GM03348 (cell line): ENCODE measurements at regions not wholly inside any gene's neighbourhood (a gene's known extent, or its start where the extent isn't known, plus 50 kb on each side); places are given as distances from the start of the nearest gene placed in this dataset.

Experiments
- DNase-seq: peaks from one replicate; pipeline ENCODE4 v3.0.0; 2012; ENCODE audit warnings: low spot score

DNA sequence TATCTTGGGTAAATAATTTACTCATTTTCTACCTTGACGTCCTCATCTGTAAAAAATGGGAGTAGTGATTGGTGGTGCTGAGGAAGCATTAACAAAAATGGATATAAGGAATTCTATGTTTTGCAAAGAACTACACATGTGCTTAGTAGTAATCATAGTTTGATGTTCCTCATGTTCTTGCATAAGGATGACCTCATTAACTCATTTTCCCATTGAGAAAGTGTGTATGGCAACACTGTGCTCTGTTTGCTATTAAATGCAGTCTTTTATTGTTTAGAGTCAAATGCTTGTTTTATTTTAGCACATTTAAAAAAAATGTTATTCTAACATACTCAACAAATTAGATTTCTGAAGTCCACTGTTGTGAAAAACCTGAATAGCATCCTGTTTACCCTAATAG, 211.2 kb upstream of the RSPO3 start:
- DNase-seq: no peak

DNA sequence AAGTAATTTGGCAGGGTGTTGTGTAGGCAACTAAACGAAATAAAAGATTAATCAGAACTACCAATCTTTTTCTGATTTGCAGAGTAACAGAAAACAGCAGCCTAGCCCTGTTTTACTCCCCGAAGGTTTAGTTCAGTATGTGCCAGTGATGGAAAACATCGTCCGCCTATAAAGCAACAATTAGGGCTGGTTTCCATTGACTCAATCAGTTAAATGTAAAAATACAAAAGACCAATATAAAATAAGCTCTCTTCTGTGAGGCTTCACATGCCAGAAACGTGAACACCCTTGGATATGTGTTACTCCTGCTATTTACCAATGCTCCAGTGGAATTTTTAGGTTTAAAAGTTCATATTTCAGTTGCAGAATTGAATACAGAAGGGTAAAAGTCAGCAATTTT, 210.5 kb upstream of the RSPO3 start:
- no peak for DNase-seq

DNA sequence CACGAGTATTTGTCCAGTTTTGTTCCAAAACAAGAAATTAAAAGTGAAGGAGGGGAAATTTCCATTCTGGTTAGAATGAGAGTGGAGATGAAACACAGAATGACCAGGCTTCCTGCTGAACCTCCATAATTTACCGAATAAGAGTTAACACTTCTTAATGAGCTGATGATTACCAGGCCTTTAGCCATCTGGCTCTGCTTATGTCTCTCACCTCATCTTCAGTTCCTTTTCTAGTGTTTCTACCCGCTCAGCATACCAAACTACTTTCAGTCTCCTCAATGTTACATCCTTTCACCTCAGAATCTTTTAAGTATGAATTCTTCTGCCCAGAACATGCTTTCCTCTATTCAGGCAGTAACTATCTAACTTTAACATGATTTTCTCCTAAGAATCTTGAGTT, 209.0 kb upstream of the RSPO3 start:
- DNase-seq: no peak

DNA sequence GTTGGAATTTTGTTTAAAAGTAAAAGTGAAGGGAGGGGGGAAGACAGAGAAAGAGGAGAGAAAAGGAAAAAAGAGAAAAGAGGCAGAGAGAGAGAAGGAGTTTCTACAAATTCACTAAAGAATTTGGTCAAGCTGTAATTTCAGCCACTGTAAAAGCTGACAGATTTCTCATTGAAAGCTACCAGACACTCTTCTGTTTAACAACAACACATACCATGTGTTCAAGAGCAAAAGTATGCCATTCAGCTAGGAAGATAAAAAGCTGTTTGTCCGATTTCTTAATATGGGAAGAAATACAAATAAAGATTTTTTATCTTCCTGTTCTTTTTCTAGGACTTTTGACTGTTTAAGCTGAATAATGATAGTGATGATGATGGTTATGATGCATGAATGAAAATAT, 204.8 kb upstream of the RSPO3 start:
- DNase-seq: no peak

DNA sequence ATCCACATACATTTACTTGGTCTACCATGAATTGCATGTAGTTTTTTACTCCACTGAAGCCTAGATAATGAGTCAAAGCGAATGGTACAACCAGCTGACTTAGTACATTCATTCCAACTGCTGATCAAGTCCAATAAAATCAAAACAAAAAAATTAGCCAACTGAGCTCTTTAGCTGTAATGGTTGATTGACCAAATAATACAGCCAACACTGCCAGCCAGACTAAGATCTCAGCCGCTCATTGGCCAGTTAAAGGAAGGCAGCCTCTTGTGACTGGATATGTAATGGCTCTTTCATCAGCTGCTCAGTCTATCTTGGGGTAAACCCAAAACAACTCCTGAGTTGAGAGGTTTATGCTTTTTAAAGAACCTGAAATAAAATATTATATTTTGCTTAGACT, 204.3 kb upstream of the RSPO3 start:
- no peak for DNase-seq

DNA sequence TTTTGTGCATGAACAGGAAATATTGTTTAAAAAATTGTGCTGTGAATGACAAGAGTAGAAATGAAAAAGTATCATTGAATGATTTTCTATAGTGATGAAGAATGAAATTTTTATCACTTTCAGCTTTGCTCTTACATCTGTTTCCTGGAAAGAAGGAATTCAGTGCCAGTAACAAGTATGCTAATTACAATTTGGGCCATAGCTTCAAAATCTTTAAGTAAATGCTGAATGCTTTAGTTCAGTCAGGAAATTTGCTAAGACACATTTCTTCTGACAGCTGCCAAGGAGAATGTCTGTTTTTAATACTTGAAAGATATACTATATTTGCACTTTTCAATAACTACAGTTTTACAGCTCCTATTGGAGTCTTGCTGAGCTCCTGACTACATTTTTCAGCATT, 203.7 kb upstream of the RSPO3 start:
- no peak for DNase-seq

DNA sequence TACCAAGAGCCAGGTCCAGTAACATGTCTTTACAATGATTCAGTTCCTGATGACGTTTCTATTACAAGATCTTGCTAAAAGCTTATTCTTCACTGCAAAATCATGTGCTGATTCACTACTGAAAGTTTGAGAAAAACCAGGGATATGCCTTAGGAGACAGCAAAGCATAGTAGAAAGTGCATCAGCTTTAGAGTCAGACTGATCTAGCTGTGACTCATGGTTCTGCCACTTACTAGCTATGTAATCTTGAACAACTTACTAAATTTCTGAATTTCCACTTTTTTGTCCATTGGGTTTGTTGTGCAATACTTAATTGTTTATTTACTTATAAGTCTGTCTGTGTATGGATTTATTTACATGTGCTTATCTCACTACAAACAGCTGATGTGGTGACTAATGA, 198.5 kb upstream of the RSPO3 start:
- DNase-seq: peak; percentile 48

DNA sequence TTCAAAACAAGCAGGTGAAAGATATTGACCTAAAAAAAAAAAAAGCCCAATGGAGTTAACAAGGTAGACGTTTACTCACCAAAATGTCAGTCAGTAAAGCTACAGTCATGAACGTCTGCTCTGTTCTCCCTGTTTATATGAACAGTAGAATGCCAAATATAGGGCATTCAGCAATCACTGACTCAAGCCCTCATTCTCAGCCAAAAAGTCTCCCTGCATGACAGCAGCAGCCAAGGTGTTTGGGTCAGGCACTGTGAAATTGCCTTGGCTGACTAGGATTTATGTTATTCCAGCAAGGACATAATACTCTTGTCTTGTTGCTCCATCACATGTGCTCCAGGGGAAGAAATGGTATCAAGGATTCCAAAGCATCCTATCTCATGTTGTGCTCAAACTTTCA, 194.7 kb upstream of the RSPO3 start:
- DNase-seq: no peak

DNA sequence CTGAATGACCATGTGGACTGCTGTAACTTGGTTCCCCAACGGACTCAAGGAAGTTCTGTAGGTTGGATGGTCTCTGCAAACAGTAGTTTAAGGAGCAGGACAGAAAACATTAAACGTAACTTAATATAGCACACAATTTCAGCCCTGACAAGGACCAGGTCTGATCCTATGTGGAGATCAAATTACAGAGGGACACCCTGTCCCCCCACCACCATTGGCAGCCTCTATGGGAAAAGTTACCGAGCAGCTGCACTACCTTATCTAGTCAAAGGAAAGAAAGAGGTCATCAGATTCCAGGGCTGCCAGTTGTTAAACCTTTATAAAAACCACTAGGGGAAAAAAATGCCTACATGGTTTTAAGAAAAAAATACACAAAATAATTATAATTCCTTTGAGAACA, 191.5 kb upstream of the RSPO3 start:
- DNase-seq: no peak

DNA sequence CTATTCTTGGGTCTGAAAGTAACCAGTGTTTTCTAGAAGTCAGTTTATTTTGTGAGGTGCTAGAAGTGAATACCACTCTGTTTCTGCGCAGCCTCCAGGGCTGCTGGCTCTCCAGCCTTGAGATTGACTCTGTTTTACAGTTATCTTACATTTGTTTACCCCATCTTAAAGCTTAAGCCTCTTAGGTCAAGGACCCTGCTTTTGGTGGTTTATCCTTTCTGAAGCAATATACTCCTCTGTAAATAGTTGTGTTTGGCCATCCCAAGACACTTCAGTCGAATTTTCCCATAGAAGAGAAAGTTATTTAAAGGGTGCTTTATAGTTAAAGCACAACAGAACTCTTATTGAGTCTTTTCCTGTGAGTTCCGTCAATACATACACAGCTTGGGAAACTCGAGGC, 190.6 kb upstream of the RSPO3 start:
- DNase-seq: no peak

DNA sequence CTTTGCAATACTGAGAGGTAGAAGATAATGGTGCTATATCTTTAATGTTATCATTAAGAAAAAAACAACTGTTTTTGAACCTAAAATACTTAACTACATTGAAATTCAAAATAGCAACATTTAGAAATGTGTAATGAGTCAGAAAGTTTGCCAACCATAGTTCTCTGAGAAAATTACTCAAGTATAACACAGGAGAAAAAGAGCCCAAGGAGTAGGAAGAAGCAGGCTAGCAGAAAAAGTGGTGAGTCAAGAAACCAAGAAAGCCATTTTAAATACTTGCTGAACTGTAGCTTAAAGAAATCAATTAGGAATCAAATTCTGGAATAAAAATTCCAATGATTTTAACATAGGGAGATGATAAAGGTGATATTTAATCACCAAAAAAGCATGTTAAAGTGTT, 181.0 kb upstream of the RSPO3 start:
- DNase-seq: peak; percentile 8

DNA sequence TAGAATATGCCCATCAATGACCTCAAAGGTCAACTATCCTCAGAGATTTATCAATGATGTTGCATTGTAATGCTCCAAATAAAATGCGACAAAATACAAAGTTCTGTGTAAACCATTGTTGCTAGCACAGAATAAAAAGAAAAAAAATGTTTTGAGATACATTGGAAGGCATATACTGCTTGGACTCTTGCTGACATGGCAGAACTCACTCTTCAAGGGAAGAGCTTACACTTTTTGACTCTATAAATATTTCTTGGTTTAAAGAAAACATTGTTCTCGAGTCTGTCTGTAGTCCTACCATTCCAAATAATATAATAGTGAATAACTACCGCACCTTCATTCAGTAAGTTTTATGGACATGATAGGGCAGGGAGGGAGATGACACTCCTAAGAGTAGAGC, 178.7 kb upstream of the RSPO3 start:
- no peak for DNase-seq

DNA sequence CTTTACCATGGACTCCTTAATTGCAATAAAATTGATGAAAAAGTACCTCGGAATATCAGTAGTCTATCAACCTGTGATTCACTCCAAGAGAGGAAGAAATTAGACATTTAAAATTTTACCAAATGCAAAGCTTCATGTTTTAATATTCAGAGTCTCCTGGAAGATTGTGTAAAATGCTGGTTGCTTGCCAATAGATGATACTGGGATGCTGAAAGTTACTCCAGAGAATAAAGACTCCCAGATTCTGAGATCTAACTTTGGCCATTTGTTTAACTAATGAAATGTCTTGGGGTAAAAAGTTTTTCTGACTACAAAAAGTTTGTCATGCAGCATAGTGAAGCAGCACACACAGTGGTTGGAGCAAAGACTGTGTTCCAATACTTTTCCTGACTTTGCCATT, 176.7 kb upstream of the RSPO3 start:
- DNase-seq: no peak

DNA sequence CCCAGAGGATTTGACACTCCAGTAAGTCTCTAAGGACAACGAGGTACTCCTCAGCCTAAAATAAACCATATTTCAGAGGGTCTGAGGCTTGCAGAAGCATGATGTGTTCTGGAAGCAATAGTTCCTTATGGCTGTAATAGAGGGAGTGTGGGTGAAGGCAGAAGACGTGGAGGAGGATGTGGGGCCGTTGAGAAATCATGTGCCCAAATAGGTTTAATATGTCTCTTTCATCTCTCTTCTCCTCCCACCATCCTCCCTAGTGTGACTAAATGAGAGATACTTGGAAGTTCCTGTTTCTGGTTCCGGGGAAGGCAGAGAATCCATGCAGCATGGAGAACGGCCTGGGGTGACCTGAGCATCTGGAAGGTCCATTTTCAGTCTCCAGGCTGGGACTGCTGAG, 174.0 kb upstream of the RSPO3 start:
- DNase-seq: no peak

DNA sequence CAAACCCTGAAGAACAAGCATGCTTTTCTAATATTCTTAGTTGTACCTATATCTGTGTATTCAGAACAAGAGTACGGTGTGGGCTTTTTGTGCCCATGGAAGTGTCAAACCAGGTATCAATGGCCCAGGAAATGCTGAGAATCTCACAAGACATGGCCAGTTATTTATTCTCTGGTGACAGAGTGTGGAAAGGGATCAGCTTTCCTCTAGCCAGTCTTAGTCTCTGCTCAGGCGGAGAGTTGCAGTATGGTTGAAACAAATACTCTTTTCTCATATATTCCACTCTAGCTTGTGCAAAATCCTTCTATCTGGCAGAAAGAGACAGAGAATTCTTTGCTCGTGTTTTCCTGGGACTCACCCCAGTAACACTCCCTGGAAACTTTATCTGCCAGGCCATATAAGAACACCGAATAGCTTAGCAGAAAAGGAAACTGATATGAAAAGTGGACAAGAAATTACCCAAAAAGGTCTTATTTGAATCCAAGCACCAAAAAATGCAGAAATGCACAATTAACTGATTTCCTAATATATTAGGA, 173.3 kb upstream of the RSPO3 start:
- no peak for DNase-seq

DNA sequence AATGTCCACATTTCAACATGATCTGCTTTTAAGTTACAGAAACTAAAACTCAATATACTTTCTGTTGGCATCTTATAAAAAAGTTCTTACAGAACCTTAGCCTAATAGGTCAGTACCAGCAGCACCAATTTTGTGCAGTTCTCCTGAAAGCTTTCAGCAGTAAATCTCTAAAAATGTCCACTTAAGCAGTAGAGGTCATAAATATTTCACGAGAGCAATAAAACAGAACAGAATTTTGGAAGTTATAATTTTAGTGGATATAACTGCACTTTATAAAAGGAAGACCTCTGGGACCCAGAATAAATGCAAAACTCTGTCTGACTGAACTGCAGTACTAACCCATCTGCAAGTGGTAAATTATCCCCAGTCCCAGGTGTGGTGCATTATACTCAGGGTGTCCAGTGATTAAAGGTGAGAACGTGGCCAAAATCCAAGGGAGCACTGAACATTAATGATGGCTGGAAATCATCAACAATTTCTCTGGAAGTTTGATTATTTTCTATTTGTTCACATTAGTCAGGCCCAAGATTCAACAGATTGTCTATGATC, 172.6 kb upstream of the RSPO3 start:
- no peak for DNase-seq

DNA sequence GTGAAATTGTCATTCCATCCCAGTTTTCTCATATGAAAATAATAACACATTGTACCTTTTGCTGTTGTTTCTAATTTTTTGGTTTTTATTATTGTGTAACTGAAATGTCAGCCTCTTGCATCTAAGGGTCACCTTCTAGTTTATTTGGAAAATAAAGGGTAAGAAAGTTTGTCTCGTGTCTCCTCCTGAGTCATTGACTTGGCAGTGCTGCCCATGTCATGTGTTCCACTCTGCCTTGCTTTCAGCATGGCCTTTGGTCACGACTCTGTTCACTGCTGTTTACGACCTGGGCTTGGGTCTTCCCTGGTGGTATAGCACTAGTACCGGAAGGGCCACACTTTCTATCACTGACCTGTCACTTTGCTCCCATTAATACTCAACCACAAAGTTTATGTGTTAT, 171.4 kb upstream of the RSPO3 start:
- DNase-seq: peak; percentile 5

DNA sequence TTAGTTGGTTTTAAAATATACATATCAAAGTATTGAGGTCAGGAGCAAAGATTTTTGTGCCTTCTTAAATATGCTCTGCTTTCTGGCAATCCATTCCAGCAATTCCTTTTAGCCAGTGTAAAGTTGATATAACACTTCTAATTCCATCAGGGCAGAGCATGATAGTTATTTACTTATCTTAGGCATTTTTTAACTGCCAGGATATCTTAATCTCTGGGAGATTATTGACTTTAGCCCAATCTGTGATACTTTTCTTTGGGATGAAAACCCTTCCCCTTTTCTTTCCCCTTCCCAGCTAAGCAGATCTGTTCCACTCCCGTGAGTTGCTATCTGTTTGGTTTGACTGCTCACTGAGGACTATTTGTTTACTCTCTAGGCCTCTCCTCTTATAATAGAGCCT, 168.7 kb upstream of the RSPO3 start:
- no peak for DNase-seq

DNA sequence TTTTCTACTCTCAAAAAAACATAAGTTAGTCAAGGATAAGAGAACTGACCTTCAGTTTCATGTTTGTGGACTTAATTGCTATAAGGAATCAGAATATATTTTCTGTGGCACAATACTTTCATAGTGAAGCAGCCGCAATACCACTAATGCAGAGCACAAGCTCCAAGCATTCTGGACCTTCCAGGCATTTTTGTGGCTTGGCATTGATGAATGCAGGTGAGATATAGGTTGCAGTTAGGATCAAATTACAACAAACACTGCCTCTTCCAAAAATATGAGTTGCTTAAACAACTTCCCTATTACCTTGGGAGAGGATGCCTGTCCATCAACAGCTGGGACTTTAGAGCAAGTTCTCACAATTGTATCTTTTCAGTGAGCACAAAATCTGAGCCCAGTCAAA, 162.8 kb upstream of the RSPO3 start:
- DNase-seq: no peak

DNA sequence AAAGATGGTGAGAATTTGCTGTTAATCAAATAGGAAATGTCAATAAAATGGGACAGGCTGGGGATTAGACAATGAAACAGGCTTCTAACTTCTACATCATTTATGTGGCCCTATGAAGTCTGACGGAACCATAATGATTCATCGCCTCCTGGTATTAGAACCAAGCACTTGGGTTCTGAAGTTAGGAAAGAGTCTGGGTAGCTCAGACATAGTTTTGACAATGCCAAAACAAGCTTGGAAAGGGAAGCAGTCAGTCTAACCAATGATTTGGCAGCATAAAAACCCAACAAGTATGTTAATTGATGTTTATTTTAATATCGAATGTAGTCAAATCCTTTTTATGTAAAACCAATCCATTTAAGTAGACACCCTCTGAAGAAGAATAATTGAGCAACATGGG, 160.8 kb upstream of the RSPO3 start:
- no peak for DNase-seq

DNA sequence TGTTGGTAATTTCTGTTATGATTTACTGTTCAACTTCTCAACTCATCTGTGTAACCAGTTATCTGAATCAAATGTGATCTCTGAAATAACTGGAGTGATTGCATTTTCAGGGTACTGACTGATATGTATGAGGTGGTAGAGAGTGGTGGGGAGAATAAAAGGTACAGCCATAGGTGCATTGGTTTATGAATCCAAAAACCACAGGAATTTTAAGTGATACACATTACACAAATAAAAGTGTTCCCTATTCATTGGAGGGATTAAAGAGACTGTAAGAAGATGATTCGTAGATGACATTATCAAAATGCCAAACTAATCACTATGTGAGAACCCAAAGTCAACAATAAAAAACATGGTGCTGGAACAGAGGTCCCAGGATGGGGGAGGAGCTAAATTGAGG, 158.7 kb upstream of the RSPO3 start:
- no peak for DNase-seq

DNA sequence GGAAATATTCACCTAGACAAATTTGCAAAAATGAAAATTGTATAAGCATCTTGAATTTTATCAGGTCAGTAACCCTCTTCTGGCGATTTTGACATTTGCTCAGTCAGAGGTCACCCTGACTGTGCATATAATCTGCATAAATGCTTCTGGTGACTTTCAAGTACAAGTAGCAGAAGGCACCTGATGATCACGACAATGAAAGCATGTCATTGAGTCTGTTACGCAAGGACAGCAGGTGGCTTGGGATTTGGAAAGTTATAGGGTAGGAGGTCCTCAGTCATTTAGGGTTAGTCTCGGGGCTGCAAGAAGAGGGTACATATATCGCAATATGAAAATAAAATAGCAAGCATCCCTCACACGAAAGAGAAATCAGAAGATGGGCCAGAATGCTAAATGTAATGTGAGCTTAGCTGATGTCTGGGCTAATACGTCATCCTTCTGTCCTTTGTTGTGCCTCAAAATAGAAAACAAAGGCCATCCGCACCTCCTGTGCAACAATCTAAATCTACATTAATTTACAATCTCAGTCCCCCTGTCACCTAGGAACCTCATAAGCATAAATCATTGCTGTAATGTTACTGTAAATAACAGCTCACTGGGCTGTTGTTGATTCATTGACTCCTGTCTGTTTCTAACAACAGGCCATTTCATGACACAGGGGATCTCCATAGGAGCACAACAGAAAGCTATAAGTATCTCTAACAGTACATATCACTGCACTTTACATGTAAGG, 155.2 kb upstream of the RSPO3 start:
- DNase-seq: no peak

DNA sequence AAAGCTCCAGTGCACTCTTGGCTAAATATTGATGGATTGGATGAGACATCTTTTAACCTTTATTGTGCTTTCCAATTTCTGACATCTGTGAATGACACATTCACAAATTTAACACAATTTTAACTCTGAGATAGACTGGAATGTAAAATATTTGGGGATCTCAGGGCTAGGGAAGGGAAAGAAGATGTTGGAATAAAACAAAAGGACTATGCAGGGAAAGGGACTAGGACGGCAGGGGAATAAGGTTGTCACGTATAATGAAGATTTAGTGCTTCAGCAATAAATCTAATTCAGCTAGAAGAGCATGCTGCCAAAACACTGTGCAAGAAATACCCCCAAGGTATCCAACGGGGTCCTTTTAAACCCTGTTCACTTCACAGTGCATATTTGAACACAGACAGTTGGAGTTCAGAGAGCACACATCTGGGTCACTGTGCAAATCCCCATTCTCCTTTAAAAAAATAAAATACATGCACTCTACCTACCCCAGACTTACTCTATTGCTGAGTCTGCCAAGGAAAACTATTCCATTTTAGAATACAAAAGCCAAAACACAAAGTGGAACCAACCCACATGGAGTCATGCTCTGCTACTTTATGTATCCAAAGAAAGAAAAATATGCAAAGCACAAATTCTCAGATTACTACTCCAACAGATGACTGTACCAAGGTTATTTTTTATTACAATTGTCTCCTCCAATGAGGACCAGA, 151.0 kb upstream of the RSPO3 start:
- DNase-seq: no peak
